OCI-LY7 (cell line): ENCODE measurements at regions not wholly inside any gene's neighbourhood (a gene's known extent, or its start where the extent isn't known, plus 50 kb on each side); places are given as distances from the start of the nearest gene placed in this dataset.

Experiments
- BruUV-seq: library from RNA; stranded (reverse); fragments of 400-500 nt; replicated peaks from 2 replicates; lab custom pipeline; 2021; lab: Mats Ljungman, UMichigan
- CTCF ChIA-PET: fragments of 300-600 bp; sonication (Branson Sonifier 250); formaldehyde crosslinking; loops from one replicate; lab custom pipeline; 2022; ENCODE audit warnings: antibody characterized with exemption; ENCODE audit not compliant: unreplicated experiment; lab: Charles Lee
- POLR2A ChIA-PET: fragments of 300-600 bp; sonication (Branson Sonifier 250); formaldehyde crosslinking; loops from one replicate; lab custom pipeline; 2022; ENCODE audit warnings: antibody characterized with exemption; lab: Charles Lee
- DNase-seq: peaks from one replicate; pipeline ENCODE4 v3.0.0-alpha.2; 2015; ENCODE audit warnings: low spot score
- H2AFZ ChIP-seq: fragments of 200-600 bp; sonication (generic), shearing (Covaris generic); 2 replicates; pipeline ENCODE4 v1.6.1; 2014; ENCODE audit warnings: mild to moderate bottlenecking, antibody characterized with exemption, low read length, moderate library complexity
- H3K27ac ChIP-seq: fragments of 200-600 bp; sonication (generic); 2 replicates; pipeline ENCODE4 v1.5.1; 2014; ENCODE audit warnings: mixed run types, low read depth, mild to moderate bottlenecking, moderate library complexity, low read length, inconsistent platforms; ENCODE audit not compliant: poor library complexity, severe bottlenecking
- H3K36me3 ChIP-seq: fragments of 200-600 bp; sonication (generic); 2 replicates; pipeline ENCODE4 v1.6.1; 2014; ENCODE audit warnings: mild to moderate bottlenecking, antibody characterized with exemption, low read length, moderate library complexity, mixed read lengths; ENCODE audit not compliant: insufficient read depth
- H3K4me1 ChIP-seq: fragments of 200-600 bp; sonication (generic); 2 replicates; pipeline ENCODE4 v1.5.1; 2014; ENCODE audit warnings: mild to moderate bottlenecking, low read length; ENCODE audit not compliant: insufficient read depth, poor library complexity, severe bottlenecking
- H3K4me2 ChIP-seq: fragments of 200-600 bp; sonication (generic); 2 replicates; pipeline ENCODE4 v1.6.1; 2014; ENCODE audit warnings: mild to moderate bottlenecking, low read length
- H3K4me3 ChIP-seq: fragments of 200-600 bp; sonication (generic); 2 replicates; pipeline ENCODE4 v1.5.1; 2014; ENCODE audit warnings: mild to moderate bottlenecking, low read depth, low read length; ENCODE audit not compliant: poor library complexity, severe bottlenecking
- H3K79me2 ChIP-seq: fragments of 200-600 bp; sonication (generic); 2 replicates; pipeline ENCODE4 v1.6.1; 2016; ENCODE audit warnings: low read depth, mild to moderate bottlenecking, low read length, moderate library complexity, mixed read lengths; ENCODE audit not compliant: insufficient read depth
- H3K9me2 ChIP-seq: fragments of 200-600 bp; sonication (generic); 2 replicates; pipeline ENCODE4 v1.6.1; 2016; ENCODE audit warnings: mild to moderate bottlenecking, low read length, mixed read lengths; ENCODE audit not compliant: insufficient read depth
- H3K9me3 ChIP-seq: fragments of 200-600 bp; sonication (generic); 2 replicates; pipeline ENCODE4 v1.6.1; 2014; ENCODE audit warnings: mild to moderate bottlenecking, mixed run types, low read length, mixed read lengths
- H4K20me1 ChIP-seq: fragments of 200-600 bp; sonication (generic); 2 replicates; pipeline ENCODE4 v1.6.1; 2014; ENCODE audit warnings: mild to moderate bottlenecking, antibody characterized with exemption, low read length, moderate library complexity, mixed read lengths; ENCODE audit not compliant: insufficient read depth
- CTCF ChIP-seq: fragments of 200-600 bp; sonication (generic); conservative IDR thresholded peaks from 2 replicates; pipeline ENCODE4 v1.5.1; 2014; ENCODE audit warnings: mild to moderate bottlenecking, antibody characterized with exemption, low read length, moderate library complexity, mixed read lengths
- EZH2phosphoT487 ChIP-seq: fragments of 200-600 bp; sonication (generic); IDR thresholded peaks from 2 replicates; pipeline ENCODE4 v1.6.1; 2018; ENCODE audit warnings: low read depth, borderline replicate concordance, mild to moderate bottlenecking, mixed run types, antibody characterized with exemption, low read length, moderate library complexity, mixed read lengths
- intact Hi-C: fragments of 100-400 bp; cut with micrococcal nuclease; formaldehyde crosslinking; loops from one replicate; pipeline ENCODE4 v1.10.0; 2022; ENCODE audit not compliant: unreplicated experiment

GRCh38 chr20:18971574-18971973 lies 158.0 kb downstream of the SCP2D1 start:
- H3K36me3 ChIP-seq, result no peaks in the 10 kb centered on the region
- H3K4me3 ChIP-seq, result no peak overlapping the region
- H3K27ac ChIP-seq, result no peak overlapping the region
- no peaks in the 10 kb centered on the region for H3K9me2 ChIP-seq
- TF ChIP-seq CTCF (no peak), EZH2phosphoT487 (no peak)
- no peak for DNase-seq
- no TSS peak for BruUV-seq
- H3K4me2 ChIP-seq, result no peak overlapping the region
- ChIA-PET CTCF (no interaction called here), POLR2A (interaction anchor here (0.7 kb wide), 1 partner anchor 14 kb away, joined by 3 read pairs; no protein-coding TSS in a partner anchor)
- intact Hi-C loops, result no loop called here
- no peaks in the 10 kb centered on the region for H3K79me2 ChIP-seq
- H3K4me1 ChIP-seq, result no peaks in the 10 kb centered on the region
- no peaks in the 10 kb centered on the region for H3K9me3 ChIP-seq
- H4K20me1 ChIP-seq, result no peaks in the 10 kb centered on the region
- no peak overlapping the region for H2AFZ ChIP-seq

DNA sequence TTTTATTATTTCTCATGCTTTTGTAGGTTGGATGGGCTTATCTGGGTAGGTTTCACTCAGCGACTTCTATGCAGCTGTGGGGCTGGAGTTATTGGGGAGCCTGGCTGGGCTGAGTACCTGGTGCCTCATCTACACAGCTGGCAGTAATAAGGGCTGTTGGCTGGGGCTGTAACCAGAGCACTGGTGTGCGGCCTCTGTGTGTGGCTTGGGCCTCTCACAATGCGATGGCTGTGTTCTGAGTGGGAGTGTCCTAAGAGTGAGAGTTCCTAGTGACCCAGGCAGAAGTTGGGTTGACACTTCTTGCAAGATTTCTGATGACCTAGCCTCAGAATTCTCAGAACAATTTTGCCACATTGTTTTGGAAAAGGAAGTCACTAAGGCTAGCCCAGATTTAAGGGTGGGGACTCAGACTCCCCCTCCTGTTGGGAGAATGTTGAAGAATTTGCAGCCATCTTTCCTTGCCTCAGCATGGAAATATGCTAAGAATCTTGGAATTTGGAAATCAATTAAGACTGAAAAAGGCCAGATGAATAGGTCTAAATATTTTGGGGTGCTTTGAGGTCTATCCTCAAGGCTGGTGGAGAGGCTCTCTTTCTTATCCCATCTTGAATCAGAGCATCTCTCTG lies 158.8 kb downstream of the SCP2D1 start:
- intact Hi-C loops, result no loop called here
- Histone ChIP-seq H3K4me1 (no peaks in the 10 kb centered on the region), H2AFZ (no peak overlapping the region), H3K36me3 (no peaks in the 10 kb centered on the region), H3K27ac (no peak overlapping the region), H4K20me1 (no peaks in the 10 kb centered on the region), H3K79me2 (no peaks in the 10 kb centered on the region), H3K4me3 (no peak overlapping the region), H3K4me2 (no peak overlapping the region), H3K9me3 (no peaks in the 10 kb centered on the region), H3K9me2 (no peaks in the 10 kb centered on the region)
- no TSS peak for BruUV-seq
- no peak for TF ChIP-seq CTCF
- TF ChIP-seq EZH2phosphoT487, result no peak
- no peak for DNase-seq
- POLR2A ChIA-PET, result interaction anchor here (0.7 kb wide), 1 partner anchor 14 kb away, joined by 3 read pairs; no protein-coding TSS in a partner anchor
- CTCF ChIA-PET, result no interaction called here

GRCh38 chr20:18973529-18974173 lies 160.1 kb downstream of the SCP2D1 start:
- Histone ChIP-seq H3K27ac (no peak overlapping the region), H3K4me2 (no peak overlapping the region), H3K9me3 (no peaks in the 10 kb centered on the region), H4K20me1 (no peaks in the 10 kb centered on the region), H3K4me3 (no peak overlapping the region), H2AFZ (no peak overlapping the region), H3K36me3 (no peaks in the 10 kb centered on the region), H3K79me2 (no peaks in the 10 kb centered on the region), H3K4me1 (no peaks in the 10 kb centered on the region), H3K9me2 (no peaks in the 10 kb centered on the region)
- no peak for TF ChIP-seq CTCF
- no peak for TF ChIP-seq EZH2phosphoT487
- POLR2A ChIA-PET, result interaction anchor here (0.6 kb wide), 1 partner anchor 366 kb away, joined by 4 read pairs; no protein-coding TSS in a partner anchor
- DNase-seq, result no peak
- intact Hi-C loops, result no loop called here
- CTCF ChIA-PET, result no interaction called here
- BruUV-seq, result no TSS peak
